ENCODE measurements at regions not wholly inside any gene's neighbourhood (a gene's known extent, or its start where the extent isn't known, plus 50 kb on each side); places are given as distances from the start of the nearest gene placed in this dataset.

GRCh38 chr11:11208994-11209393 is 144.1 kb downstream of the CSNK2A3 start (continued):
- TF ChIP-seq CHD7 (IDR thresholded peaks at IDR 0.05; ENCODE audit: insufficient replicate concordance, low read length): no peak
- TF ChIP-seq CBX5 (IDR thresholded peaks at IDR 0.05; ENCODE audit: low read depth, low read length): no peak
- TF ChIP-seq EZH2 (IDR thresholded peaks at IDR 0.05; ENCODE audit: low read depth, low read length, severe bottlenecking): no peak
- TF ChIP-seq ATF2 (IDR thresholded peaks at IDR 0.05; ENCODE audit: low read length): no peak
- TF ChIP-seq RAD21 (IDR thresholded peaks at IDR 0.05 in 1 of 2, conservative IDR thresholded peaks at IDR 0.05 in 1 of 2; ENCODE audit: low read depth in 2 of 2, low read length in 2 of 2): no peak

All from H1 (cell line).